ENCODE measurements at regions not wholly inside any gene's neighbourhood (a gene's known extent, or its start where the extent isn't known, plus 50 kb on each side); places are given as distances from the start of the nearest gene placed in this dataset.

DNA sequence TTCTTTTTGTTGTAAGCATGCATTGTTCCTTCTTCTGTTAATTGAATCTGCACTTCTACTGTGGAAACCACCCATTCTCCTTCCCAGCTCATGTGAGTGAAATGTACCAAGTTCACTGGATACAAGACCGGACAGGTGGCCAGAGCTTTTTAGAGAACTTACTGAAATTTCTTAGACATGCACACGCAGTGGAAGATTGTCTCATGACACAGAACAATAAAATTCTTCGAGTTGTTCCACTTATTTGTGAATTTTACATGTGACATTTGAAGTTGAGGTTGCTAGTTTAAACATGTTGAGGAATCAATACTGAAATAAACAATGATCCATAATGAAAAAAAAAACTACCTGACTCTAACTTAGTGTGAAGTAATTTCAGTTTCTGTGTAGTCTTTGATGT, 568.0 kb downstream of the TECRL start:
- no peak for TF ChIP-seq CTCF (conservative IDR thresholded peaks at IDR 0.05; ENCODE audit: low read depth, low read length)
- DNase-seq (ENCODE audit: low read depth), result no peak
- no peak overlapping the region for H3K4me3 ChIP-seq (ENCODE audit: low read depth, low read length)

GRCh38 chr4:63831590-63832155, 577.6 kb downstream of the TECRL start:
- no peak overlapping the region for H3K4me3 ChIP-seq (ENCODE audit: low read depth, low read length)
- DNase-seq (ENCODE audit: low read depth), result no peak
- no peak for TF ChIP-seq CTCF (conservative IDR thresholded peaks at IDR 0.05; ENCODE audit: low read depth, low read length)

GRCh38 chr4:63817196-63817865, 591.9 kb downstream of the TECRL start:
- TF ChIP-seq CTCF (conservative IDR thresholded peaks at IDR 0.05; ENCODE audit: low read depth, low read length), result no peak
- no peak for DNase-seq (ENCODE audit: low read depth)
- H3K4me3 ChIP-seq (ENCODE audit: low read depth, low read length), result no peak overlapping the region

DNA sequence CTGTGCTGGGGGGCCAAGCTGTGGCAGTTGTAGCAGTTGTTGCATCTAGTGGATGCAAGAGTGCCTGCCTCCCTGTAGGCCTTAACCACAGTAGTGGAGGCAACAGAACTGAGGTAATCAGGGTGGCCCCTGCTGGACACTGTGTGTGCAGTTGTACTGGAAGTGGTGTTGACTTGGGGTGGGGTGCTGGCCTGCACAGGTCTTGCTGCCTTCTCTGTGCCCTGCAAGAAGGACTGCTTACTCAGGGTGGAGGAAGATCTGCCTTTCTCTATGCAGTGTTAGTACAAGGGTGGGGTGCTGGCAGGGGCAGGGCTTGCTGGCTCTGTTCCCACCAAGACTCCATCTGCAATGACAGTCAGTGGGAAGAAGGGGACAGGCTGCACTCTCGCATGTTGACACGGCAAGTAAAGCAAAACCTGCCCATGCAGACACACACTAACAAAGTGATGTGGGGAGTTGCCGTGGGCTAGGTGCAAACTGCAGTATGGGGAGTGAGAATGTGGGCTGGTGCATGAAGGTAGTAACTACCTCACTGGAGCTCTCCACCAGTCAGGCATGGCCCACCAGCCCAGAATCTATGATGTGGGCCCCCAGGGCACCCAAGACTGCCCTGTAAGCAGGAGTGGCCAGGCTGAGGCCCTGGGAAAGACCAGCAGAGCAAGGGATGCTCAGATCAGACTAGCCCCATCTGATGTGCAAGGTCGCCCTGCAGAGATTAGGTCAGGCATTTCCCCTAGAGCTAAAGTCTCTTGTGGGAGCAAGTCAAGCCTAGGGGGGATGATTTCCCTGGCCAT, 594.9 kb downstream of the TECRL start:
- TF ChIP-seq CTCF (conservative IDR thresholded peaks at IDR 0.05; ENCODE audit: low read depth, low read length), result no peak
- no peak overlapping the region for H3K4me3 ChIP-seq (ENCODE audit: low read depth, low read length)
- no peak for DNase-seq (ENCODE audit: low read depth)

DNA sequence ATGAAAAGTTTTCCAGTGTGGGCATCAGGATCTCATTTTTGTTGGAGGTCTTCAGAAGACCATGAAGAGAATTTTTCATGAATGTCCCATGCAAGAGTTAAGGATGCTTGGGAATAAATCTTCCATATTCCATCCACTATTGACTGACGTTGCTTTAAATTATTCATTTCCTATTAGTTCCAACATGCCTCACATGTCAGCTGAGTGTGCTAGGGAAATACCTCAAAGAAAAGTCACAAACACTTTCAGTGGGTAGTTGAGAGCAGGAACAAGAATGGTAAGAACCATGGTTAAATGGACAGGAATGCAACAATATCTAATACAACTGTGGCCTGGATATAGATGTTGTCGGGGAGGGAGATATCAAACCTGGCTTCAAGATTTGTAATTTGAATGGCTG, 610.1 kb downstream of the TECRL start:
- DNase-seq (ENCODE audit: low read depth), result no peak
- H3K4me3 ChIP-seq (ENCODE audit: low read depth, low read length), result no peak overlapping the region
- TF ChIP-seq CTCF (conservative IDR thresholded peaks at IDR 0.05; ENCODE audit: low read depth, low read length), result no peak

DNA sequence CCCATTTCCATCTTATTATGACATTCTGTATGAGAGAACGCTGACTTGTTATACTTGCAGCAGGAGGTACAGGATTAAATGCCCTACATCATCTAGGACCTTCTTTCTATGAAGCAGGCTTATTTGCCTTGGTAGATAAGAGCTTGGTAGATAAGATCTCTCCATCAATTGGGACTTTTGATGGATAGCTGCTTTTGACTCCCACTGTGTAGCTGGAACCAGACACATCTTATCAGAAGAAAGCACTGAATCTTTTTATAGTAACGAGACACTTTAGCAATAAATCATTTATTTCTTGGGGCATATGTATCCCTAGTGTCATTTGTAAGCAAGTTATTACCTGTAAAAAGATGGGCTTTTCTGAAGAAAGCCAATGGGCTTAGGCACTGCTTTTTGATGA, 613.9 kb downstream of the TECRL start:
- no peak for TF ChIP-seq CTCF (conservative IDR thresholded peaks at IDR 0.05; ENCODE audit: low read depth, low read length)
- no peak for DNase-seq (ENCODE audit: low read depth)

More for the DNA sequence above, 613.9 kb downstream of the TECRL start:
- H3K4me3 ChIP-seq (ENCODE audit: low read depth, low read length), result no peak overlapping the region

Data from choroid plexus epithelial cell (primary cell).